ENCODE measurements at regions not wholly inside any gene's neighbourhood (a gene's known extent, or its start where the extent isn't known, plus 50 kb on each side); places are given as distances from the start of the nearest gene placed in this dataset.
"Not testable (repeated sequence)": the region's sequence is repeated elsewhere in the genome, so short reads cannot be mapped to it uniquely, and the experiment has no call there.

GRCh38 chr3:26074080-26074479, 284.2 kb downstream of the OXSM start:
- DNase-seq = no peak

- no peak for DNase-seq
Measured at GRCh38 chr3:26078539-26078938, 288.6 kb downstream of the OXSM start.

- DNase-seq = no peak
Measured at GRCh38 chr3:26081166-26081565, 291.3 kb downstream of the OXSM start.

GRCh38 chr3:26081806-26082205, 291.9 kb downstream of the OXSM start:
- no peak for DNase-seq

GRCh38 chr3:26082911-26083310, 293.0 kb downstream of the OXSM start:
- no peak for DNase-seq

- no peak for DNase-seq
Measured at GRCh38 chr3:26084629-26085028, 294.7 kb downstream of the OXSM start.

GRCh38 chr3:26087751-26088150, 297.9 kb downstream of the OXSM start:
- no peak for DNase-seq

GRCh38 chr3:26089249-26089648, 299.4 kb downstream of the OXSM start:
- no peak for DNase-seq

- DNase-seq = no peak
Measured at GRCh38 chr3:26090589-26090988, 300.7 kb downstream of the OXSM start.

- no peak for DNase-seq
Measured at GRCh38 chr3:26091096-26091495, 301.2 kb downstream of the OXSM start.

- DNase-seq = no peak
Measured at GRCh38 chr3:26091626-26092025, 301.7 kb downstream of the OXSM start.

- DNase-seq = not testable (repeated sequence)
Measured at GRCh38 chr3:26097111-26097510, 307.2 kb downstream of the OXSM start.

GRCh38 chr3:26099692-26100091, 309.8 kb downstream of the OXSM start:
- DNase-seq = peak; percentile 12

GRCh38 chr3:26100176-26100575, 310.3 kb downstream of the OXSM start:
- DNase-seq = no peak

- DNase-seq = no peak
Measured at GRCh38 chr3:26102376-26102775, 312.5 kb downstream of the OXSM start.

- DNase-seq = no peak
Measured at GRCh38 chr3:26104851-26105251, 315.0 kb downstream of the OXSM start.

GRCh38 chr3:26105261-26105660, 315.4 kb downstream of the OXSM start:
- DNase-seq = no peak

GRCh38 chr3:26106228-26106627, 316.3 kb downstream of the OXSM start:
- DNase-seq = no peak

GRCh38 chr3:26108846-26109489, 319.1 kb downstream of the OXSM start:
- no peak for DNase-seq

GRCh38 chr3:26114851-26115250, 325.0 kb downstream of the OXSM start:
- no peak for DNase-seq

- no peak for DNase-seq
Measured at GRCh38 chr3:26118165-26118564, 328.3 kb downstream of the OXSM start.

- no peak for DNase-seq
Measured at GRCh38 chr3:26132942-26133341, 343.1 kb downstream of the OXSM start.

GRCh38 chr3:26141296-26141695, 351.4 kb downstream of the OXSM start:
- no peak for DNase-seq

GRCh38 chr3:26145769-26146168, 355.9 kb downstream of the OXSM start:
- DNase-seq = no peak

- DNase-seq = not testable (repeated sequence)
Measured at GRCh38 chr3:26157428-26157827, 367.5 kb downstream of the OXSM start.

All from fibroblast of skin of abdomen (primary cell).